Duodenal mucosa (tissue), 2 donors: ENCODE measurements at regions not wholly inside any gene's neighbourhood (a gene's known extent, or its start where the extent isn't known, plus 50 kb on each side); places are given as distances from the start of the nearest gene placed in this dataset.

Experiments used
- H3K27ac ChIP-seq: one replicate; pipeline ENCODE4 v1.7.0; 2013; ENCODE audit warnings: low read depth, low read length
- H3K27me3 ChIP-seq, 2 donors: one replicate each; pipeline ENCODE4 v1.7.0; 2013; ENCODE audit warnings: low read length in 2 of 2, control low read depth in 1 of 2; ENCODE audit not compliant: insufficient read depth in 2 of 2, control insufficient read depth in 1 of 2
- H3K36me3 ChIP-seq, 2 donors: one replicate each; pipeline ENCODE4 v1.7.0; 2013; ENCODE audit warnings: low read length in 2 of 2, control low read depth in 1 of 2; ENCODE audit not compliant: insufficient read depth in 2 of 2, control insufficient read depth in 1 of 2
- H3K4me1 ChIP-seq, 2 donors: one replicate each; pipeline ENCODE4 v1.7.0; 2013; ENCODE audit warnings: low read length in 2 of 2, control low read depth in 1 of 2; ENCODE audit not compliant: insufficient read depth in 2 of 2, control insufficient read depth in 1 of 2
- H3K4me3 ChIP-seq, 2 donors: one replicate each; pipeline ENCODE4 v1.7.0; 2013; ENCODE audit warnings: low read length in 2 of 2, low read depth in 1 of 2
- H3K9ac ChIP-seq, 2 donors: one replicate each; pipeline ENCODE4 v1.7.0; 2013; ENCODE audit warnings: low read length in 2 of 2, low read depth in 1 of 2
- H3K9me3 ChIP-seq, 2 donors: one replicate each; pipeline ENCODE4 v1.7.0; 2013; ENCODE audit warnings: low read length in 2 of 2, control low read depth in 1 of 2; ENCODE audit not compliant: control insufficient read depth in 1 of 2

- Histone ChIP-seq H3K4me3 (no peak overlapping the region), H3K9ac (no peak overlapping the region), H3K27me3 (no peaks in the 10 kb centered on the region), H3K27ac (no peak overlapping the region), H3K4me1 (peaks cover 0 to 6% of the 10 kb centered on the region in 2 donors), H3K36me3 (no peaks in the 10 kb centered on the region), H3K9me3 (no peaks in the 10 kb centered on the region)
These were observed 249.3 kb downstream of the CASP12 start for GRCh38 chr11:104649002-104649401.

DNA sequence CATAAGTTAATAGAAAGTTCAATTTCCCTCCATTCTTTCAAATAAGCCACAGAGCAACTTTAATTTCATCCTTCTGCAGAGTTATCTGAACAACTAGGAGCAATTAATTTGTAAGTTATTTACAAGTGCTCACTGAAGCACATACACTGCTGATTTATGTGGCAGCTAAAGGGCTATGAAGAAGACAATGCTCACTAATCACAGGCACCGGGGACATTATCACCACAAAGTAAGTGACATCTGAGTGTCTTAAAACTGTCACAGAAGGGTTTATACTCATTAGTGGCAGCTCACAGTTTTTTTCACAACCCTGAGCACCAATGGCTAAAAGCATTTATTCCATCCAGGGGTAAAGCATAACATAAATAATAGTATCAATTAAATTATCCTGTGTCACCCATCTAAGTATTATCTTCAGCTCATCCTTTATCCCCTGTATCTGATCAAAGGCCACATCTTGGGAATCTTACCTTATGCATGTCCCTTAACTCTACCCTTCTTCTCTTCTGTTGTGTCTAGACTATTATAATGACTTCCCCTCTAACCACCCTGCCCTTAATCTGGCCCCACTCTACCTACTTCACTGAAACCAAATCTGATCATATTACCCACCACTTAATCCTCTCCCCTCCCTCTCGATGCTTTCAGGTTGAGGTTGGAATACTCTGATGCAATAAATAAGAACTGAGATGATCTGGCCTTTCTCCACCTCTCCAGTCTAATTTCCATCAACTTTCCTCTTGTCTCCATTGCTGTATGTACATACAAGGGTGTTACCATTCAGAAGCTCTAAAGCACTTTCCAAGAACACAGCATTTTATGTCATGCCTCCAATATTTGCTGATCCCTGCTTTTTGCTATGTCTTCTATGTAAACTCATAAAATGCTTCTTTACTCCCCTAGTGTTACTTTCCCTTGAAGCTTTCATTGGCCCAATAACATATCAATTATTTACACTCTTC lies 252.7 kb downstream of the CASP12 start:
- Histone ChIP-seq H3K9ac (no peak overlapping the region), H3K27me3 (no peaks in the 10 kb centered on the region), H3K4me1 (no peaks in the 10 kb centered on the region), H3K36me3 (no peaks in the 10 kb centered on the region), H3K9me3 (no peaks in the 10 kb centered on the region), H3K4me3 (no peak overlapping the region), H3K27ac (no peak overlapping the region)

DNA sequence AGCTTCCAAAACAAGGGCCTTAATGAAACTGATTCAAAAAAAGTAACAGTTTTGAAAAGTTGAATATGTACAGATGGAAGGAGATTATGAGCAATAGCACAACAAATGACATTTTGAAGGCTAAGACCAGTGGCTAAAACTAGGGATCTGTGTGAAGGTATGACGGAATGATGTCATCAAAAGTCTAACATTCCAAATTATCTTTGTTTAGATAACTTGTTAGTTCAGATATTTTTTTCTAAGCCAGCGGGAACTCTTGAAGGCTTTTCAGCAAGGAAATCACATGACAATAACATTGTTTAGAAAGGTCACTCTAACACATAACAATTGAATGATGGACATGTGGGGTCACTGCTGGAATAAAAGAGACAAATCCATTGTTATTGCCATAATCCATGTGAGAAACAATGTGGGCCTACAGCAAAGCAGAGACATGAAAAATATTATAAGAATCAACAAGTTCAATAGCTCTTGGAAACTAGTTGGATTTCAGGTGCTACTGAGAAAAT lies 260.5 kb downstream of the CASP12 start:
- Histone ChIP-seq H3K4me1 (no peaks in the 10 kb centered on the region), H3K4me3 (no peak overlapping the region), H3K9ac (no peak overlapping the region), H3K27ac (no peak overlapping the region), H3K27me3 (no peaks in the 10 kb centered on the region), H3K9me3 (no peaks in the 10 kb centered on the region), H3K36me3 (no peaks in the 10 kb centered on the region)

- Histone ChIP-seq H3K9me3 (no peaks in the 10 kb centered on the region), H3K36me3 (no peaks in the 10 kb centered on the region), H3K9ac (no peak overlapping the region), H3K27me3 (no peaks in the 10 kb centered on the region), H3K27ac (no peak overlapping the region), H3K4me1 (no peaks in the 10 kb centered on the region), H3K4me3 (no peak overlapping the region)
These were observed 265.0 kb downstream of the CASP12 start for GRCh38 chr11:104633226-104633625.

GRCh38 chr11:104630352-104630751 lies 267.9 kb downstream of the CASP12 start:
- no peaks in the 10 kb centered on the region for H3K9me3 ChIP-seq

DNA sequence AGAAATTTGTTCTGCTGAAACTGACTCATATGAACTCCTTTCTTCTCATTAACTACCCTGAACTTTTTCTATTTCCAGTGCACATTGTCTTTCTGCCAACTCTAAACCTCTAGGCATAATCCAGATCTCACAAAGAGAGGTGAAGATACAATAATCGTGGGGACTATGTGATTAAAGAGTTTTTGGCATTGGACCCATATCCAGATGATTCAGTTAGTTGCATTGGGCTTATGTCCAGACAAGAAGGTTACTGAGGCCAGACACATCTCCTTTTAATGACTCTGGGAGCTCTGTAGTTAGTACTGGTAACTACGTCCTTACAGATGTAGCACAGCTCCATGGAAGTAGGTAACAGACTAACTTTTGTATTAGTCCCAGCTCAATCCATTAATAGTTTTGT lies 273.0 kb downstream of the CASP12 start:
- Histone ChIP-seq H3K27ac (no peak overlapping the region), H3K9me3 (no peaks in the 10 kb centered on the region), H3K4me3 (no peak overlapping the region), H3K4me1 (no peaks in the 10 kb centered on the region), H3K9ac (no peak overlapping the region), H3K36me3 (no peaks in the 10 kb centered on the region), H3K27me3 (no peaks in the 10 kb centered on the region)

More at GRCh38 chr11:104630352-104630751, 267.9 kb downstream of the CASP12 start:
- no peak overlapping the region for H3K9ac ChIP-seq
- H3K36me3 ChIP-seq = no peaks in the 10 kb centered on the region
- no peaks in the 10 kb centered on the region for H3K4me1 ChIP-seq
- no peak overlapping the region for H3K27ac ChIP-seq
- no peak overlapping the region for H3K4me3 ChIP-seq
- no peaks in the 10 kb centered on the region for H3K27me3 ChIP-seq

DNA sequence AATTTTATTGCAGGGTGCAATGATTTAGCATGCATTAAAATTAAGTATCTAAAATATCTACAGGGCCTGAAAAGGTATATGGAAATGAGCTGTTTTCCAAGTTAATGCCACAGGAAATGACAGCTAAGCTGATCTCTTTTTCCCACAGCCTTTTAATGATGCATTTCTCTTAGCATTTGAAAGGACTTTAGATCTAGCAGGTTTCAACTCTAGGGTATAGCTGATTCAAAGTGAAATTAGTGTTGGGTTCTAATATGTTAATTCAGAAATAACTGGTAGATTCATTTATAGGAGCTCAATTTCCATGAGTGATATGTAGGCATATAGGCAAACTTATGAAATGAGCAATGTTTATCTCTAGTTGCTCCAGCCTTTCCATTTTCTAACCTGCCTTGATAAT lies 274.2 kb downstream of the CASP12 start:
- Histone ChIP-seq H3K4me3 (no peak overlapping the region), H3K9ac (no peak overlapping the region), H3K4me1 (no peaks in the 10 kb centered on the region), H3K27me3 (no peaks in the 10 kb centered on the region), H3K36me3 (no peaks in the 10 kb centered on the region), H3K27ac (no peak overlapping the region), H3K9me3 (no peaks in the 10 kb centered on the region)

DNA sequence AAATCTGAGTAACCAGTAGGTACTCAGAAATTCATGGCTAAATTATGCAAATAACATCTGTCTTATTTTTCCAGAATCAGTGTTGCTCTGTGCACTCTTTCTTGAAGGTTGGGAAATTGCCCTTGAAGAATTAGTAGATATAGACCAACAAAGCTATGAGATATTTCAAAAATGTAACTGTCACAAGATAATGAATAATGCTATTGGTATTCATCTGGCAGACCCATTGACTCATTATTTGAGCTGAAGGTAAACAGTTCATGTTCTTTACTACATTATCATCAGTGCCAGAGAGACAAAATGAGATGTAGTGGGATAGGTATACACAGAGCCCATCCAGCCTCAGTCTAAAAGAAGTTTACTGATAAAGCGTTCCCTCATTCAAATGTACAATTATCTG lies 274.7 kb downstream of the CASP12 start:
- Histone ChIP-seq H3K27me3 (no peaks in the 10 kb centered on the region), H3K9ac (no peak overlapping the region), H3K9me3 (no peaks in the 10 kb centered on the region), H3K36me3 (no peaks in the 10 kb centered on the region), H3K4me3 (no peak overlapping the region), H3K27ac (no peak overlapping the region), H3K4me1 (no peaks in the 10 kb centered on the region)

DNA sequence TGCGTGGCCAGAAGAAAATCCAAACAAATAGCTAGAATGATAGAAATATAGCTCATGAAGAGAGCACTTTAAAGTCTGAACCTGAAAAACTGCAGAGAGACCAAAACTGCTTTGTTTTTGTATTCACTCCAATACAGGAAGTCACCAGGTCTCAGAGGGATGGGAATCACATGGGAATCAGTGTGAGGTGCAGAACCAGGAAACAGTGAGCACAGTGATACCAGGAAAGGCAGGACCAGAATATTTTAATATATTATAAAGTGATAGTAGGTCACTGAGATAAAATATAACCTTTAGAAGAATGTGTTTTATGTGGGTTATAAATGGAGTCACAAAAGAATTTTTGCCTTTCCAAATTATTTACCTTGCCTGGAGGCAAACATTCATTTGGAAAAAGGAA lies 277.3 kb downstream of the CASP12 start:
- Histone ChIP-seq H3K36me3 (no peaks in the 10 kb centered on the region), H3K27ac (no peak overlapping the region), H3K9me3 (no peaks in the 10 kb centered on the region), H3K4me1 (no peaks in the 10 kb centered on the region), H3K27me3 (no peaks in the 10 kb centered on the region), H3K4me3 (no peak overlapping the region), H3K9ac (no peak overlapping the region)

- no peaks in the 10 kb centered on the region for H3K27me3 ChIP-seq
- no peak overlapping the region for H3K9ac ChIP-seq
- no peaks in the 10 kb centered on the region for H3K36me3 ChIP-seq
- H3K4me3 ChIP-seq = no peak overlapping the region
- H3K9me3 ChIP-seq = no peaks in the 10 kb centered on the region
- H3K4me1 ChIP-seq = no peaks in the 10 kb centered on the region
- H3K27ac ChIP-seq = no peak overlapping the region
These were observed 278.5 kb downstream of the CASP12 start for GRCh38 chr11:104619751-104620150.
